A673 (cell line): ENCODE measurements at regions not wholly inside any gene's neighbourhood (a gene's known extent, or its start where the extent isn't known, plus 50 kb on each side); places are given as distances from the start of the nearest gene placed in this dataset.

Source experiments
- BruUV-seq: library from RNA; stranded (reverse); fragments of 400-500 nt; replicated peaks from 2 replicates; lab custom pipeline; 2021; lab: Mats Ljungman, UMichigan
- CTCF ChIA-PET: fragments of 300-600 bp; sonication (Branson Sonifier 250); formaldehyde crosslinking; loops from one replicate; lab custom pipeline; 2022; ENCODE audit warnings: antibody characterized with exemption; lab: Charles Lee
- POLR2A ChIA-PET: fragments of 300-600 bp; sonication (Branson Sonifier 250); formaldehyde crosslinking; loops from one replicate; lab custom pipeline; 2022; ENCODE audit warnings: antibody characterized with exemption; ENCODE audit not compliant: low non-redundant PET; lab: Charles Lee
- DNase-seq: peaks from one replicate; pipeline ENCODE4 v3.0.0-alpha.2; 2015; ENCODE audit warnings: low spot score
- H3K27ac ChIP-seq: fragments of 200-600 bp; sonication (generic); 2 replicates; pipeline ENCODE4 v1.5.1; 2016; ENCODE audit warnings: mixed run types, low read depth, mild to moderate bottlenecking, mixed read lengths, antibody characterized with exemption, low read length; ENCODE audit not compliant: poor library complexity, severe bottlenecking
- H3K27me3 ChIP-seq: fragments of 200-600 bp; sonication (generic); replicated peaks from 2 replicates; pipeline ENCODE4 v1.6.1; 2017; ENCODE audit warnings: mixed run types, low read depth, mild to moderate bottlenecking, mixed read lengths, antibody characterized with exemption, low read length; ENCODE audit not compliant: insufficient read depth, poor library complexity
- H3K36me3 ChIP-seq: fragments of 200-600 bp; sonication (generic); 2 replicates; pipeline ENCODE4 v1.6.1; 2016; ENCODE audit warnings: mixed run types, mild to moderate bottlenecking, mixed read lengths, antibody characterized with exemption, low read length; ENCODE audit not compliant: insufficient read depth, poor library complexity, severe bottlenecking
- H3K4me1 ChIP-seq: fragments of 200-600 bp; sonication (generic); 2 replicates; pipeline ENCODE4 v1.6.1; 2017; ENCODE audit warnings: mixed run types, mild to moderate bottlenecking, mixed read lengths, antibody characterized with exemption, low read length; ENCODE audit not compliant: insufficient read depth, poor library complexity, severe bottlenecking
- H3K4me3 ChIP-seq: fragments of 200-600 bp; sonication (generic); 2 replicates; pipeline ENCODE4 v1.5.1; 2016; ENCODE audit warnings: low read depth, mixed run types, mild to moderate bottlenecking, mixed read lengths, low read length; ENCODE audit not compliant: poor library complexity, severe bottlenecking
- H3K9me3 ChIP-seq: fragments of 200-600 bp; sonication (generic); 2 replicates; pipeline ENCODE4 v1.6.1; 2016; ENCODE audit warnings: mixed run types, low read depth, mild to moderate bottlenecking, mixed read lengths, antibody characterized with exemption, low read length; ENCODE audit not compliant: poor library complexity, severe bottlenecking
- EZH2 ChIP-seq: fragments of 200-600 bp; sonication (generic); IDR thresholded peaks from 2 replicates; pipeline ENCODE4 v1.6.1; 2017; ENCODE audit warnings: borderline replicate concordance, low read depth, mild to moderate bottlenecking, mixed read lengths, antibody characterized with exemption, low read length; ENCODE audit not compliant: poor library complexity, severe bottlenecking
- intact Hi-C: fragments of 100-400 bp; cut with micrococcal nuclease; formaldehyde crosslinking; loops from one replicate; pipeline ENCODE4 v1.10.0; 2022; ENCODE audit not compliant: unreplicated experiment
- TF ChIP-seq, protein P1 (sequence below): fragments of 300-800, 200-600 bp; sonication (generic); conservative IDR thresholded peaks from 2 replicates; pipeline ENCODE4 v1.5.1; 2017; ENCODE audit warnings: low read depth, mild to moderate bottlenecking, antibody characterized with exemption, low read length, moderate library complexity, mixed read lengths

DNA sequence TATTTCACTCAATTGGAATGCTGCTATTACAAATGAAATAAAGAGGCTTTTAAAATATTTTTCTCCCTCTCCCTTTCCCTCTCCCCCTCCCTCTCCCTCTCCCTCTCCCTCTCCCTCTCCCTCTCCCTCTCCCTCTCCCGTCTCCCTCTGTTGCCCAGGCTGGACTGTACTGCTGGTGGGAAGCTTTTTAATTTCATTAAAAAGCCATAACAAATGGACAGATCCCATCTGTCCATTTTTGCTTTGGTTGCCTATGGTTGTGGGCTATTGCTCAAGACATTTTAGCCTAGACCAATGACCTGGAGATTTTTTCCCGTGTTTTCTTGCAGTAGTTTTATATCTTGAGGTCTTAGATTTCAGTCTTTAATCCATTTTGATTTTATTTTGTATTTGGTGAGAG, 107.2 kb upstream of the LRRC3B start:
- ChIA-PET CTCF (no interaction called here), POLR2A (no interaction called here)
- DNase-seq, result no peak
- Histone ChIP-seq H3K27me3 (no peaks in the 10 kb centered on the region), H3K9me3 (peaks cover 3% of the 10 kb centered on the region), H3K36me3 (no peaks in the 10 kb centered on the region), H3K4me1 (no peaks in the 10 kb centered on the region), H3K4me3 (no peak overlapping the region), H3K27ac (no peak overlapping the region)
- no TSS peak for BruUV-seq
- intact Hi-C loops, result no loop called here
- TF ChIP-seq, protein P1, sequence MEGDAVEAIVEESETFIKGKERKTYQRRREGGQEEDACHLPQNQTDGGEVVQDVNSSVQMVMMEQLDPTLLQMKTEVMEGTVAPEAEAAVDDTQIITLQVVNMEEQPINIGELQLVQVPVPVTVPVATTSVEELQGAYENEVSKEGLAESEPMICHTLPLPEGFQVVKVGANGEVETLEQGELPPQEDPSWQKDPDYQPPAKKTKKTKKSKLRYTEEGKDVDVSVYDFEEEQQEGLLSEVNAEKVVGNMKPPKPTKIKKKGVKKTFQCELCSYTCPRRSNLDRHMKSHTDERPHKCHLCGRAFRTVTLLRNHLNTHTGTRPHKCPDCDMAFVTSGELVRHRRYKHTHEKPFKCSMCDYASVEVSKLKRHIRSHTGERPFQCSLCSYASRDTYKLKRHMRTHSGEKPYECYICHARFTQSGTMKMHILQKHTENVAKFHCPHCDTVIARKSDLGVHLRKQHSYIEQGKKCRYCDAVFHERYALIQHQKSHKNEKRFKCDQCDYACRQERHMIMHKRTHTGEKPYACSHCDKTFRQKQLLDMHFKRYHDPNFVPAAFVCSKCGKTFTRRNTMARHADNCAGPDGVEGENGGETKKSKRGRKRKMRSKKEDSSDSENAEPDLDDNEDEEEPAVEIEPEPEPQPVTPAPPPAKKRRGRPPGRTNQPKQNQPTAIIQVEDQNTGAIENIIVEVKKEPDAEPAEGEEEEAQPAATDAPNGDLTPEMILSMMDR, result no peak
- no peak for TF ChIP-seq EZH2

DNA sequence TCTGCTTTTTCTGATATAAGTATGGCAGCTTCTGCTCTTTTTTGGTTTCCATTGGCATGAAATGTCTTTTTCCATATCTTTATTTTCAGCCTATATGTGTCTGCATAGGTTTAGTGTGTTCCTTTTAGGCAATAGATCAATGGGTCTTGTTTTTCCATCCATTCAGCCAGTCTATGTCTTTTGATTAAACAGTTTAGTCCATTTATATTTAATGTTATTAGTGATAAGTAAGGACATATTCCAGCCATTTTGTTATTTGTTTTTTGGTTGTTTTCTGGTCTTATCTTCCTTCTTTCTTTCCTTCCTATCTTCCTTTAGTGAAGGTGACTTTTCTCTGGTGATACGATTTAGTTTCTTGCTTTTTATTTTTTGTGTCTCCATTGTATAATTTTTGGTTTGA, 101.3 kb upstream of the LRRC3B start:
- H3K27ac ChIP-seq, result no peak overlapping the region
- no peaks in the 10 kb centered on the region for H3K27me3 ChIP-seq
- H3K4me1 ChIP-seq, result no peaks in the 10 kb centered on the region
- no peak for TF ChIP-seq EZH2
- TF ChIP-seq, protein P1, result no peak
- peaks cover 9% of the 10 kb centered on the region for H3K9me3 ChIP-seq
- intact Hi-C loops, result no loop called here
- BruUV-seq, result no TSS peak
- no peak overlapping the region for H3K4me3 ChIP-seq
- no peak for DNase-seq
- ChIA-PET CTCF (no interaction called here), POLR2A (no interaction called here)
- no peaks in the 10 kb centered on the region for H3K36me3 ChIP-seq

DNA sequence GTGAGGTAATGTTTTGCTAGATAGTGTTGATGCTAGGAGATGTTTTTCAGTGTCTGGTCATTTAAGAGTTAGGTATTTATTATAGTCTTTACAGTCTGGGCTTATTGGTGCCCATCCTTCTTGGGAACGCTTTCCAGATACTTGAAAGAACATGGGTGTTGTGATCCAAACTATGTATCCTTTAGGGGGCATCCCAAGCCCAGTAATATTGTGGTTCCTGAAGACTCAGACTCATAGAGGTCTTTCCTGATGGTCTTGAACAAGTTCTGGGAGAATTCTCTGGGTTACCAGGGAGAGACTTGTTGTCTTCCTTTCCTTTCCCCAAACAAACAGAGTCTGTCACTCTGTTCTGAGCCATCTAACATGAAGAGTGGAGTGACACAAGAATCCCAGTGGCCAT, 99.7 kb upstream of the LRRC3B start:
- POLR2A ChIA-PET, result no interaction called here
- intact Hi-C loops, result no loop called here
- Histone ChIP-seq H3K27me3 (no peaks in the 10 kb centered on the region), H3K4me3 (no peak overlapping the region), H3K36me3 (no peaks in the 10 kb centered on the region), H3K4me1 (no peaks in the 10 kb centered on the region), H3K9me3 (peaks cover 6% of the 10 kb centered on the region), H3K27ac (no peak overlapping the region)
- CTCF ChIA-PET, result no interaction called here
- TF ChIP-seq EZH2, result no peak
- TF ChIP-seq, protein P1, result no peak
- no peak for DNase-seq
- BruUV-seq, result no TSS peak
